ENCODE measurements at regions not wholly inside any gene's neighbourhood (a gene's known extent, or its start where the extent isn't known, plus 50 kb on each side); places are given as distances from the start of the nearest gene placed in this dataset.

- TF ChIP-seq, protein P1, sequence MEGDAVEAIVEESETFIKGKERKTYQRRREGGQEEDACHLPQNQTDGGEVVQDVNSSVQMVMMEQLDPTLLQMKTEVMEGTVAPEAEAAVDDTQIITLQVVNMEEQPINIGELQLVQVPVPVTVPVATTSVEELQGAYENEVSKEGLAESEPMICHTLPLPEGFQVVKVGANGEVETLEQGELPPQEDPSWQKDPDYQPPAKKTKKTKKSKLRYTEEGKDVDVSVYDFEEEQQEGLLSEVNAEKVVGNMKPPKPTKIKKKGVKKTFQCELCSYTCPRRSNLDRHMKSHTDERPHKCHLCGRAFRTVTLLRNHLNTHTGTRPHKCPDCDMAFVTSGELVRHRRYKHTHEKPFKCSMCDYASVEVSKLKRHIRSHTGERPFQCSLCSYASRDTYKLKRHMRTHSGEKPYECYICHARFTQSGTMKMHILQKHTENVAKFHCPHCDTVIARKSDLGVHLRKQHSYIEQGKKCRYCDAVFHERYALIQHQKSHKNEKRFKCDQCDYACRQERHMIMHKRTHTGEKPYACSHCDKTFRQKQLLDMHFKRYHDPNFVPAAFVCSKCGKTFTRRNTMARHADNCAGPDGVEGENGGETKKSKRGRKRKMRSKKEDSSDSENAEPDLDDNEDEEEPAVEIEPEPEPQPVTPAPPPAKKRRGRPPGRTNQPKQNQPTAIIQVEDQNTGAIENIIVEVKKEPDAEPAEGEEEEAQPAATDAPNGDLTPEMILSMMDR (IDR thresholded peaks at IDR 0.05), result no peak
- Histone ChIP-seq H3K4me1 (ENCODE audit: control insufficient read depth in 1 of 2, insufficient read depth in 1 of 2, low read depth in 1 of 2, low read length in 1 of 2) (no peaks in the 10 kb centered on the region), H3K27ac (no peak overlapping the region), H3K4me3 (ENCODE audit: low read depth in 1 of 2, low read length in 1 of 2) (no peak overlapping the region), H3K9me3 (no peaks in the 10 kb centered on the region), H3K36me3 (no peaks in the 10 kb centered on the region), H3K27me3 (peaks cover 13% of the 10 kb centered on the region)
Observed at GRCh38 chr10:33109384-33109783, 151.4 kb upstream of the ITGB1 start.

- H3K4me3 ChIP-seq (ENCODE audit: low read depth in 1 of 2, low read length in 1 of 2), result no peak overlapping the region
- peaks cover 13% of the 10 kb centered on the region for H3K27me3 ChIP-seq
- no peaks in the 10 kb centered on the region for H3K4me1 ChIP-seq (ENCODE audit: control insufficient read depth in 1 of 2, insufficient read depth in 1 of 2, low read depth in 1 of 2, low read length in 1 of 2)
- TF ChIP-seq, protein P1 (IDR thresholded peaks at IDR 0.05), result no peak
- no peak overlapping the region for H3K27ac ChIP-seq
- H3K9me3 ChIP-seq, result no peaks in the 10 kb centered on the region
- H3K36me3 ChIP-seq, result no peaks in the 10 kb centered on the region
Observed at GRCh38 chr10:33107953-33108352, 149.9 kb upstream of the ITGB1 start.

GRCh38 chr10:33106767-33107166 lies 148.7 kb upstream of the ITGB1 start:
- Histone ChIP-seq H3K27ac (no peak overlapping the region), H3K9me3 (no peaks in the 10 kb centered on the region), H3K4me3 (ENCODE audit: low read depth in 1 of 2, low read length in 1 of 2) (no peak overlapping the region), H3K36me3 (no peaks in the 10 kb centered on the region), H3K27me3 (peaks cover 13% of the 10 kb centered on the region), H3K4me1 (ENCODE audit: control insufficient read depth in 1 of 2, insufficient read depth in 1 of 2, low read depth in 1 of 2, low read length in 1 of 2) (no peaks in the 10 kb centered on the region)
- TF ChIP-seq, protein P1 (IDR thresholded peaks at IDR 0.05), result no peak

- Histone ChIP-seq H3K4me3 (ENCODE audit: low read depth in 1 of 2, low read length in 1 of 2) (no peak overlapping the region), H3K4me1 (ENCODE audit: control insufficient read depth in 1 of 2, insufficient read depth in 1 of 2, low read depth in 1 of 2, low read length in 1 of 2) (no peaks in the 10 kb centered on the region), H3K27ac (no peak overlapping the region), H3K36me3 (no peaks in the 10 kb centered on the region), H3K9me3 (no peaks in the 10 kb centered on the region), H3K27me3 (no peaks in the 10 kb centered on the region)
- TF ChIP-seq, protein P1 (IDR thresholded peaks at IDR 0.05), result no peak
Observed at GRCh38 chr10:33103863-33104379, 145.9 kb upstream of the ITGB1 start.

- H3K4me1 ChIP-seq (ENCODE audit: control insufficient read depth in 1 of 2, insufficient read depth in 1 of 2, low read depth in 1 of 2, low read length in 1 of 2), result no peaks in the 10 kb centered on the region
- H3K9me3 ChIP-seq, result no peaks in the 10 kb centered on the region
- no peak overlapping the region for H3K4me3 ChIP-seq (ENCODE audit: low read depth in 1 of 2, low read length in 1 of 2)
- H3K36me3 ChIP-seq, result no peaks in the 10 kb centered on the region
- H3K27me3 ChIP-seq, result no peaks in the 10 kb centered on the region
- no peak overlapping the region for H3K27ac ChIP-seq
- TF ChIP-seq, protein P1 (IDR thresholded peaks at IDR 0.05), result no peak
Observed at GRCh38 chr10:33102071-33102470, 144.0 kb upstream of the ITGB1 start.

DNA sequence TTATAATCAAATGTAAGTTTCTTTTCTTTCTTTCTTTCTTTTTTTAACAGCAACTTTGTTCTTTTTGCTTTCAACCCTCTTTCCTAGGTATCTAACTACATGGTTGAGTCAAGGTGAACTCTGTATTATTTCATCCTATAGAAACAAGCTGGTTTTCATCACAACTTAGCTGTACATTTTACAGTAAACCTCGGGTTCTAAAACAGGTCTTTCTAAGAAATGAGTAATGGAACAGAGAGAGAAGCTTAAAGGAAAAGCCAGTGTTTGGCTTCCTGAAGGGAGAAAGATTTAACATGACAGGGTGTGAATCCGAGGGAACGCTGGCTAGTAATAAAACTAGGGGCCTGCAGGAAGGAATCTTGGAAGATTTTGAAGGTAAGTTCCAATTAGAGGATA lies 143.4 kb upstream of the ITGB1 start:
- no peak overlapping the region for H3K4me3 ChIP-seq (ENCODE audit: low read depth in 1 of 2, low read length in 1 of 2)
- H3K27ac ChIP-seq, result no peak overlapping the region
- H3K4me1 ChIP-seq (ENCODE audit: control insufficient read depth in 1 of 2, insufficient read depth in 1 of 2, low read depth in 1 of 2, low read length in 1 of 2), result no peaks in the 10 kb centered on the region
- TF ChIP-seq, protein P1 (IDR thresholded peaks at IDR 0.05), result no peak
- H3K27me3 ChIP-seq, result no peaks in the 10 kb centered on the region
- H3K36me3 ChIP-seq, result no peaks in the 10 kb centered on the region
- no peaks in the 10 kb centered on the region for H3K9me3 ChIP-seq
